HUES48 (cell line): ENCODE measurements at regions not wholly inside any gene's neighbourhood (a gene's known extent, or its start where the extent isn't known, plus 50 kb on each side); places are given as distances from the start of the nearest gene placed in this dataset.

Experiments used
- H3K27ac ChIP-seq: one replicate; pipeline ENCODE4 v1.7.0; 2013; ENCODE audit warnings: low read depth, low read length, inconsistent platforms
- H3K27me3 ChIP-seq: 2 replicates; pipeline ENCODE4 v1.6.1; 2013; ENCODE audit warnings: mild to moderate bottlenecking, low read length; ENCODE audit not compliant: control insufficient read depth, insufficient read depth
- H3K36me3 ChIP-seq: 2 replicates; pipeline ENCODE4 v1.6.1; 2013; ENCODE audit warnings: low read length; ENCODE audit not compliant: control insufficient read depth, insufficient read depth
- H3K4me1 ChIP-seq: 2 replicates; pipeline ENCODE4 v1.6.1; 2013; ENCODE audit warnings: mild to moderate bottlenecking, low read length; ENCODE audit not compliant: control insufficient read depth, insufficient read depth
- H3K4me3 ChIP-seq: 2 replicates; pipeline ENCODE4 v1.5.1; 2013; ENCODE audit warnings: mild to moderate bottlenecking, low read depth, low read length
- H3K9ac ChIP-seq: 2 replicates; pipeline ENCODE4 v1.6.1; 2013; ENCODE audit warnings: mild to moderate bottlenecking, low read depth, low read length, moderate library complexity
- H3K9me3 ChIP-seq: 2 replicates; pipeline ENCODE4 v1.6.1; 2013; ENCODE audit warnings: low read length; ENCODE audit not compliant: control insufficient read depth, insufficient read depth

- Histone ChIP-seq H3K9me3 (no peaks in the 10 kb centered on the region), H3K4me1 (peaks cover 29% of the 10 kb centered on the region), H3K36me3 (no peaks in the 10 kb centered on the region), H3K27ac (no peak overlapping the region), H3K9ac (no peak overlapping the region), H3K27me3 (no peaks in the 10 kb centered on the region), H3K4me3 (no peak overlapping the region)
These were observed 393.9 kb upstream of the RGS6 start for GRCh38 chr14:71538288-71538687.

GRCh38 chr14:71538938-71539649 is 393.1 kb upstream of the RGS6 start:
- H3K27me3 ChIP-seq: no peaks in the 10 kb centered on the region
- no peaks in the 10 kb centered on the region for H3K9me3 ChIP-seq
- peaks cover 29% of the 10 kb centered on the region for H3K4me1 ChIP-seq
- no peak overlapping the region for H3K4me3 ChIP-seq
- no peak overlapping the region for H3K27ac ChIP-seq
- no peaks in the 10 kb centered on the region for H3K36me3 ChIP-seq
- no peak overlapping the region for H3K9ac ChIP-seq

GRCh38 chr14:71539650-71540285 is 392.5 kb upstream of the RGS6 start:
- Histone ChIP-seq H3K9ac (no peak overlapping the region), H3K27me3 (no peaks in the 10 kb centered on the region), H3K9me3 (no peaks in the 10 kb centered on the region), H3K4me1 (peaks cover 29% of the 10 kb centered on the region), H3K36me3 (no peaks in the 10 kb centered on the region), H3K4me3 (no peak overlapping the region), H3K27ac (no peak overlapping the region)

GRCh38 chr14:71541271-71541670 is 391.0 kb upstream of the RGS6 start:
- Histone ChIP-seq H3K4me3 (no peak overlapping the region), H3K9me3 (no peaks in the 10 kb centered on the region), H3K27me3 (no peaks in the 10 kb centered on the region), H3K27ac (no peak overlapping the region), H3K4me1 (peaks cover 23% of the 10 kb centered on the region), H3K9ac (no peak overlapping the region), H3K36me3 (no peaks in the 10 kb centered on the region)

- H3K27ac ChIP-seq: no peak overlapping the region
- H3K9ac ChIP-seq: no peak overlapping the region
- H3K27me3 ChIP-seq: no peaks in the 10 kb centered on the region
- H3K4me3 ChIP-seq: no peak overlapping the region
- no peaks in the 10 kb centered on the region for H3K36me3 ChIP-seq
- peaks cover 17% of the 10 kb centered on the region for H3K4me1 ChIP-seq
- no peaks in the 10 kb centered on the region for H3K9me3 ChIP-seq
These were observed 390.1 kb upstream of the RGS6 start for GRCh38 chr14:71541973-71542690.

GRCh38 chr14:71549421-71550050 is 382.7 kb upstream of the RGS6 start:
- Histone ChIP-seq H3K9ac (no peak overlapping the region), H3K36me3 (no peaks in the 10 kb centered on the region), H3K4me3 (no peak overlapping the region), H3K27ac (no peak overlapping the region), H3K27me3 (no peaks in the 10 kb centered on the region), H3K4me1 (no peaks in the 10 kb centered on the region), H3K9me3 (no peaks in the 10 kb centered on the region)

- Histone ChIP-seq H3K4me3 (no peak overlapping the region), H3K4me1 (0 out of 2 replicates have a peak, but pooled peaks cover 5% of the 10 kb centered on the region), H3K9me3 (no peaks in the 10 kb centered on the region), H3K36me3 (no peaks in the 10 kb centered on the region), H3K9ac (no peak overlapping the region), H3K27ac (no peak overlapping the region), H3K27me3 (no peaks in the 10 kb centered on the region)
These were observed 381.9 kb upstream of the RGS6 start for GRCh38 chr14:71550367-71550766.

GRCh38 chr14:71551291-71551950 is 380.8 kb upstream of the RGS6 start:
- Histone ChIP-seq H3K9ac (no peak overlapping the region), H3K27me3 (no peaks in the 10 kb centered on the region), H3K27ac (no peak overlapping the region), H3K36me3 (no peaks in the 10 kb centered on the region), H3K4me1 (0 out of 2 replicates have a peak, but pooled peaks cover 7% of the 10 kb centered on the region), H3K9me3 (no peaks in the 10 kb centered on the region), H3K4me3 (no peak overlapping the region)

- no peak overlapping the region for H3K27ac ChIP-seq
These were observed 379.4 kb upstream of the RGS6 start for GRCh38 chr14:71552809-71553208.

GRCh38 chr14:71553779-71554178 is 378.4 kb upstream of the RGS6 start:
- Histone ChIP-seq H3K4me3 (no peak overlapping the region), H3K36me3 (no peaks in the 10 kb centered on the region), H3K27me3 (no peaks in the 10 kb centered on the region), H3K4me1 (0 out of 2 replicates have a peak, but pooled peaks cover 7% of the 10 kb centered on the region), H3K27ac (no peak overlapping the region), H3K9ac (no peak overlapping the region), H3K9me3 (no peaks in the 10 kb centered on the region)

More at GRCh38 chr14:71552809-71553208, 379.4 kb upstream of the RGS6 start:
- no peaks in the 10 kb centered on the region for H3K36me3 ChIP-seq
- no peak overlapping the region for H3K4me3 ChIP-seq
- no peak overlapping the region for H3K9ac ChIP-seq
- no peaks in the 10 kb centered on the region for H3K27me3 ChIP-seq
- no peaks in the 10 kb centered on the region for H3K9me3 ChIP-seq
- 0 out of 2 replicates have a peak, but pooled peaks cover 7% of the 10 kb centered on the region for H3K4me1 ChIP-seq
